Stimulated activated naive CD8-positive, alpha-beta T cell treated with anti-CD3 and anti-CD28 coated beads, Interleukin-15, amount 100 ng/mL, for 72 hours (primary cell): ENCODE measurements at regions not wholly inside any gene's neighbourhood (a gene's known extent, or its start where the extent isn't known, plus 50 kb on each side); places are given as distances from the start of the nearest gene placed in this dataset.
"Not testable (repeated sequence)": the region's sequence is repeated elsewhere in the genome, so short reads cannot be mapped to it uniquely, and the experiment has no call there.

Experiments
- ATAC-seq: fragments of 150-1000 bp; cut with Tn5 transposase; 2 replicates; pipeline ENCODE4 v1.10.0; 2021; ENCODE audit warnings: mild to moderate bottlenecking, moderate library complexity
- DNase-seq, 2 donors: peaks; one replicate each; pipeline ENCODE4 v3.0.0; 2021 to 2022
- H3K27ac Mint-ChIP-seq, 2 donors: one replicate each; pipeline ENCODE4 v1.8.0; 2022; ENCODE audit warnings: mild to moderate bottlenecking in 2 of 2, mixed read lengths in 2 of 2, moderate library complexity in 2 of 2
- H3K27me3 Mint-ChIP-seq: one replicate; pipeline ENCODE4 v1.8.0; 2022; ENCODE audit warnings: mixed read lengths
- H3K4me1 Mint-ChIP-seq: one replicate; pipeline ENCODE4 v1.8.0; 2022; ENCODE audit warnings: mild to moderate bottlenecking, mixed read lengths
- H3K4me3 Mint-ChIP-seq, 2 donors: one replicate each; pipeline ENCODE4 v1.8.0; 2022; ENCODE audit warnings: mild to moderate bottlenecking in 2 of 2, mixed read lengths in 2 of 2, moderate library complexity in 1 of 2
- H3K9me3 Mint-ChIP-seq, 2 donors: one replicate each; pipeline ENCODE4 v1.8.0; 2022; ENCODE audit warnings: mixed read lengths in 2 of 2

GRCh38 chr21:9572782-9573181 is 948.6 kb upstream of the TPTE start:
- H3K27ac Mint-ChIP-seq, H3K4me3 Mint-ChIP-seq, DNase-seq, H3K4me1 Mint-ChIP-seq, ATAC-seq, H3K27me3 Mint-ChIP-seq: not testable (repeated sequence)
- H3K9me3 Mint-ChIP-seq: peaks cover 4 to 13% of the 10 kb centered on the region in 2 donors

- not testable (repeated sequence) for H3K4me1 Mint-ChIP-seq, DNase-seq, H3K27ac Mint-ChIP-seq, H3K27me3 Mint-ChIP-seq, ATAC-seq, H3K4me3 Mint-ChIP-seq, H3K9me3 Mint-ChIP-seq
Measured at GRCh38 chr21:9573528-9573927, 947.9 kb upstream of the TPTE start.

GRCh38 chr21:9579275-9579674 is 942.1 kb upstream of the TPTE start:
- H3K4me1 Mint-ChIP-seq, H3K27ac Mint-ChIP-seq, H3K9me3 Mint-ChIP-seq, H3K4me3 Mint-ChIP-seq, H3K27me3 Mint-ChIP-seq, ATAC-seq, DNase-seq: not testable (repeated sequence)

GRCh38 chr21:9587941-9588340 is 933.4 kb upstream of the TPTE start:
- H3K27me3 Mint-ChIP-seq, DNase-seq, ATAC-seq, H3K4me1 Mint-ChIP-seq, H3K4me3 Mint-ChIP-seq, H3K27ac Mint-ChIP-seq: not testable (repeated sequence)
- H3K9me3 Mint-ChIP-seq: peaks cover 5 to 17% of the 10 kb centered on the region in 2 donors

- not testable (repeated sequence) for H3K9me3 Mint-ChIP-seq, ATAC-seq, H3K4me1 Mint-ChIP-seq, DNase-seq, H3K27me3 Mint-ChIP-seq, H3K27ac Mint-ChIP-seq, H3K4me3 Mint-ChIP-seq
Measured at GRCh38 chr21:9592591-9592990, 928.8 kb upstream of the TPTE start.

GRCh38 chr21:9593646-9594045 is 927.7 kb upstream of the TPTE start:
- not testable (repeated sequence) for ATAC-seq, DNase-seq, H3K9me3 Mint-ChIP-seq, H3K27ac Mint-ChIP-seq, H3K27me3 Mint-ChIP-seq, H3K4me1 Mint-ChIP-seq, H3K4me3 Mint-ChIP-seq

- H3K27ac Mint-ChIP-seq, H3K4me1 Mint-ChIP-seq, H3K4me3 Mint-ChIP-seq, DNase-seq, ATAC-seq, H3K27me3 Mint-ChIP-seq, H3K9me3 Mint-ChIP-seq: not testable (repeated sequence)
Measured at GRCh38 chr21:9614011-9614410, 907.4 kb upstream of the TPTE start.

GRCh38 chr21:9621121-9621793 is 900.1 kb upstream of the TPTE start:
- not testable (repeated sequence) for H3K27me3 Mint-ChIP-seq, H3K4me1 Mint-ChIP-seq, H3K4me3 Mint-ChIP-seq, ATAC-seq, H3K9me3 Mint-ChIP-seq, DNase-seq, H3K27ac Mint-ChIP-seq

GRCh38 chr21:9628051-9628450 is 893.3 kb upstream of the TPTE start:
- not testable (repeated sequence) for H3K4me3 Mint-ChIP-seq, H3K4me1 Mint-ChIP-seq, H3K27me3 Mint-ChIP-seq, ATAC-seq, DNase-seq, H3K27ac Mint-ChIP-seq, H3K9me3 Mint-ChIP-seq

GRCh38 chr21:9647409-9647808 is 874.0 kb upstream of the TPTE start:
- not testable (repeated sequence) for DNase-seq, H3K27me3 Mint-ChIP-seq, H3K27ac Mint-ChIP-seq, H3K4me3 Mint-ChIP-seq, H3K4me1 Mint-ChIP-seq, ATAC-seq
- H3K9me3 Mint-ChIP-seq: peaks cover 6 to 28% of the 10 kb centered on the region in 2 donors

GRCh38 chr21:9648331-9648730 is 873.1 kb upstream of the TPTE start:
- not testable (repeated sequence) for H3K4me3 Mint-ChIP-seq, H3K4me1 Mint-ChIP-seq, ATAC-seq, H3K27ac Mint-ChIP-seq, H3K27me3 Mint-ChIP-seq, DNase-seq
- H3K9me3 Mint-ChIP-seq: peaks cover 6 to 28% of the 10 kb centered on the region in 2 donors

GRCh38 chr21:9648947-9649720 is 872.2 kb upstream of the TPTE start:
- not testable (repeated sequence) for H3K4me3 Mint-ChIP-seq, ATAC-seq, H3K27me3 Mint-ChIP-seq, DNase-seq, H3K27ac Mint-ChIP-seq, H3K4me1 Mint-ChIP-seq
- H3K9me3 Mint-ChIP-seq: peaks cover 6 to 28% of the 10 kb centered on the region in 2 donors

- H3K9me3 Mint-ChIP-seq: peaks cover 13 to 30% of the 10 kb centered on the region in 2 donors
- H3K4me1 Mint-ChIP-seq, H3K27me3 Mint-ChIP-seq, ATAC-seq, H3K4me3 Mint-ChIP-seq, DNase-seq: not testable (repeated sequence)
- H3K27ac Mint-ChIP-seq: peak overlapping the region in 1 of 2 donors; percentile 73
Measured at GRCh38 chr21:9652819-9653218, 868.6 kb upstream of the TPTE start.

- not testable (repeated sequence) for ATAC-seq, H3K4me3 Mint-ChIP-seq, H3K4me1 Mint-ChIP-seq, DNase-seq, H3K27me3 Mint-ChIP-seq, H3K27ac Mint-ChIP-seq
- peaks cover 6 to 22% of the 10 kb centered on the region in 2 donors for H3K9me3 Mint-ChIP-seq
Measured at GRCh38 chr21:9655221-9655620, 866.2 kb upstream of the TPTE start.

- H3K9me3 Mint-ChIP-seq: peaks cover 6 to 15% of the 10 kb centered on the region in 2 donors
- not testable (repeated sequence) for H3K27me3 Mint-ChIP-seq, H3K27ac Mint-ChIP-seq, ATAC-seq, DNase-seq, H3K4me3 Mint-ChIP-seq, H3K4me1 Mint-ChIP-seq
Measured at GRCh38 chr21:9656455-9656854, 864.9 kb upstream of the TPTE start.

GRCh38 chr21:9657779-9658178 is 863.6 kb upstream of the TPTE start:
- not testable (repeated sequence) for ATAC-seq, H3K27ac Mint-ChIP-seq, H3K27me3 Mint-ChIP-seq, H3K4me3 Mint-ChIP-seq, DNase-seq, H3K4me1 Mint-ChIP-seq
- H3K9me3 Mint-ChIP-seq: peaks cover 6 to 15% of the 10 kb centered on the region in 2 donors
